Activated gamma-delta T cell (primary cell): ENCODE measurements at regions not wholly inside any gene's neighbourhood (a gene's known extent, or its start where the extent isn't known, plus 50 kb on each side); places are given as distances from the start of the nearest gene placed in this dataset.

Experiments
- DNase-seq: peaks from one replicate; lab custom pipeline; 2025; lab: John Stamatoyannopoulos, UW

DNA sequence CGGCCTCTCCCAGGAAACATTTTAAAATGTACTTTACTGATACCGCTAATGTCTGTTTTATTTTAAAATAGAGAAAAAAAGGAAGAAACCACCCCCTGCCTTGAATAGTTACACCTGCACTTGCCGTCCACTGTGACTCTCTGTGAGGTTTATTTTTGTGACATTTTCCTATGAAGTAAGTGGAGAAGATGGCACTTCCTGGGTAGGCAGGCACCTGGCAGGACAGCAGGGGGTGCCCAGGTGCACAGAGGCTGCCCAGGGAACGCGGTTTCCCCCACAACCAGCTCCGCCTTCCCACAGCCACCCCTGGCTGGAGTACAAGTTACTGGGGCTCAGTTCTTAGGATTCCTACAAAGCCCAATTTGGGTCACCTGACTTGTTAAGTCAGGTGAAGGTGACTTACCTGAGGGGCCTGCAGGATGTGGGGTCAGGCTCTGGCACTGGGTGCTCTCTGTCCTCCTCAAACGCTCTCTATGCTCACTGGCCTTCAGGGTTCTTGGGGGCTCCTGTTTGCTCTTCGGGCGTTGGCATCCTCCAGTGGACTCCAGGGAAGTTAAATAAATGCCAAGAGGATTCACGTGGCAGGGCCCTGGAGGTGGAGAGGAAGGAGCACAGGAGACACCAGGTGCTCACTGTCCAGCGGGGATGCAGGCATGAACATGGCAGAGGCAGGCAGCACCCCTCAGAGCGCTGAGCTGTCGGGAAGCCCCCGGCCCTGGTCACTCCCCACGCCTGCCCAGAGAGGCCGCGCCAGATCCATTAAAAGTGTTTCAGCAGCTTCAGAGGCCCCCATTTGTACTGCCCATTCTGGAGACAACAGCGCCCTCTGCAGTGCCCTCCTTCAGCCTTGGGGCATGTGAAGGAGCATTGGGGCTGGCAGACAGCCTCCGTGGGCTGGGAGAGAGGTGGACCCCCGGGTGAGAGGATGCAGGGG lies 1021.2 kb downstream of the TBC1D22A start:
- no peak for DNase-seq

DNA sequence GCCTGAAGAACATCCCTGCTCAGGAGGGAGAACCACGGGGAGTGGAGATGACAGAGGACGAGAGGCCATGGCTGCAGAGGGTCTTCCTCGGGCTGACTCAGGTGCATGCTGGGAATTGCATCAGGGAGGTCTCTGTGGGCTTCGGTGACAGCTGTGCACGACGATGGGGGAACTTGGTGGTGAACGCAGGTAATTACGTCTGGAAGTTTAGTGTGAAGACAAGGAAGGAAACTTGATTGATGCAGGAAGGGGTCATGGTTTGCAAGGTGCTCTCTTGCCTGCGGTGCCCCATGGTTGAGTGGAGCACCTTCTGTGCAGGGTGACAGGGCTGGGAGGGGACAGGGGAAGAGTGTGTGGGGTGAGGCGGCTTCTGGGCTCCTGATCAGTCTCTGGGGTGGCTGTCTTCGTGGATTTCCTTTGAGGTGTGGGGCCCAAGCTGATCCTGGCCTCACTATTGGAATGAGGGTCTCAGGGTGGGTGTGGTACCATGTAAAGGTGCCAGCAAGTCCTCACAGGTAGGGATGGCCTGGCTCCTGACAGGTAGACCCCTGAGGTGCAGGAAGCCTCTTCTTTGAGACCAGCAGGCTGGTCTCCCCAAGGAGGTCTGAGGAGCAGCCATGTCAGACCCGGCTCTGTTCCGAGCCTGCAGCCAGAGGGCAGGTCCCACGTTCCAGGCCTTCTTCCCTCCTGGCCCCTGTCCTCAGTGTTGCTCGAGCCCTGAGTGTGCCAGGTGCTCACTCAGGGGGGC lies 1020.1 kb downstream of the TBC1D22A start:
- no peak for DNase-seq

DNA sequence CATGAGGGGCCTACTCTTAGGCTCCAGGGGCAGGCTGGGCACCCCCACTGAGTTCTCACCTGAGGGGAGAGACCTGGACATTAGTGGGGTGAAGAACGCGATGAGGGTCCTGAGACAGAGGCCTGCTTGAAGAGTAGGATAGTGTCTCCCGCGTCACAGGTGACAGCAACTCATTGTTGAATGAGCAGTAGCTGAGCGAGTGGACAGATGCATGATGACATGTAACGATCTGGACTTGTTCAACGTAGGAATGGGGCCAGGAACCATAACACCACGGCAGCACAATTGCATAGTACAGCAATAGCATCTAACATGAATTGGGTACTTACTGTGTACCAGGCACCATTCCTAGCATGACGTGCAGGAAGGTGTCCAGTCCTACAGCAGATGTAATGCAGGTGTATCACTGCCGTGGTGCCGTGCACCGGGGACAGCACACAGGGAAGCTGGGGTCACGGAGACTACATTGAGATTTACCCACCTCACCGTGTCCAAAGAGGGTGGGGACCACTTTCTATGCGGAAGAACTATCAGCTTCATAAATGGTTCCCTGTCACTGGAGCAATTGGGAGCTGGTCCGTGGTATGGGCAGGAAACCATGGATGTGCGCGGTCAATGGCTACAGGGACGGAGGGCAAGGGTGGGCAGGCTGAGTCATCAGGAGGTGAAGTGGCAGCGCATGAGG lies 1019.1 kb downstream of the TBC1D22A start:
- DNase-seq: no peak

DNA sequence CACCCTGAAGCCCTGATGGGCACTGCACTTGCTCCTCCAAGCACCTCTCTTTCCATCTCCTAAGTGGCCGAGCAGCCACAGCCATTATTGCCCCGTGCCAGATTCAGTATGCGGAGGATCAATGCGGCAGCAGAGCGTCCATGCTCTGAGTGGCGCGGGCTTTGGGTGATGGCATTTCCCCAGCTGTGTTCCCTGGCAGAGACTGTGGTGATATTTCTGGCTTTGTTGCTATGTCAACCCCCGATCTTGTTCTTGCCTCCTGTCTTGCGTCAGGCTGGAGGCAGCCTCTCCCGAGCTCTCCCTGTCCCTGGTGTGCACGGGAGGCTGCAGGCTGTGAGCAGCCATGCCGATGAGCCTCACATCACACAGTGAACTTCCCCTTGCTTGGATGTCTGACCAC lies 1018.6 kb downstream of the TBC1D22A start:
- no peak for DNase-seq

DNA sequence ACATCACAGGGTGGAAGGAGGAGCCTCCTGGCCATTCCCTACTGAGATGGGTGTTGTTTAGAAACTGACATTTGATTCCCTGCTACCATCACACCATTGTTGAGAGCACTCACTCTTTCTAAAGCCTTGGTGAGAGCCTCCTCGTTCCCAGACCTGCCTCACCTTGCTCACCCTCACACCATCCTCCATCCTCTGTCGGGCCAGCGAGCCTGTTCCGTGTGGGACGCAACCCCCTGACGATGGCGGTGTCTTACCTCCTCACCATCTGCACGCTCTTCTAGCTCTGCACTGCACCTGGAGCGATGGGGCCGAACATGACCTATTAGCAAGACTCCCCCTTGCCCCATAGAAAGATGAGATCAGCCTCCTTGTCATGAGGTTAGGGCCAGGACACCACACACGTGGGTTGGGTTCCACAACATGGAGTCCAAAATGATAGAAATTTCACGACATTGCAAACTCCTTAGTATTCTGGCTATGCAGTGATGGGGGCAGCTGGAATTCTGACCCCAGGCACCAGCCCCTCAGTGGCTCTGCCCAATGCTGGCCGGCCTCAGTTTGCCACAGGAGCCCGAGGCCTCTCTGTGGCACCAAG lies 1017.9 kb downstream of the TBC1D22A start:
- DNase-seq: no peak

DNA sequence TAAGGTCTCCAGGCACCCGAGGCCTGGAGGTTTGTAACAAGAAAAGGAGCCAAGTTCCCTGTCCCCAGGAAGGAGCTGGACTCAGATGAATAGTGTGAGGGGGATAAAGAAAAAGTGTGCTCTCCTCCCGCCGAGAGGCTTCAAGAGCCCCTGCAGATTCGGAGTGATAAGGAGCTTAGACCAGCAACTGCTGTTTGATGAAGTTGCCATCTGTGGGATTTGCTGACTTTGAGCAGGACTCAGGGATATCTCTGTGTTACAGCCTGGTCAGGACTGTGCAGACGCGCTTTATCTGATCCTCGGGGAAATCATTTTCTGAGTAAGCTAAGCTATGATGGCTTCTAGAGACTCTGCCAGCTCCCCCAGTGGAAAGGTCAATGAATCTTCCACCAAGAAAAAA lies 1017.0 kb downstream of the TBC1D22A start:
- DNase-seq: no peak

DNA sequence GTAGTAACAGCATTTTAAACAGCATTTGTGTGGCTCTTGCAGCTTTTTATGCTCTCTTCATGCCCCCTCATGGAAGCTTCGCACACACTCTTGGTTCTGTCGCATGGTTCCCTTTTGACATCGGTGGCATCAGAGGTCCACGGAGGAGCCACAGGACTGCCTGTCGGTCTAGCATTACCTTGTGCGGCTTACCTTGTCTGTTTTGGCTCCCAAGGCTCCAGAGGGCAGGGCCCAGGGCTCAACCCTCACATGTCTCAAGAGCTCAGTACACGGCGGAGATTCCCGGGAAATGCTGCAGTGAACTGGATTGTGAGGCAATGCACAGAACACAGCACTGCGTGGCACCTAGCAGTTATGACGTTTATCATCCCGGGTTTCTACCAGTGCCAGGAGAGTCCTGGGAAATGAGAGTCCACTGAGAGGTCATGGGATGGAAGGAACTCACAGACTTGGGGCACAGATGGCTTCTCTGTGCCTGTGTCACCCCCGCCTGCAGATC lies 1015.8 kb downstream of the TBC1D22A start:
- no peak for DNase-seq

DNA sequence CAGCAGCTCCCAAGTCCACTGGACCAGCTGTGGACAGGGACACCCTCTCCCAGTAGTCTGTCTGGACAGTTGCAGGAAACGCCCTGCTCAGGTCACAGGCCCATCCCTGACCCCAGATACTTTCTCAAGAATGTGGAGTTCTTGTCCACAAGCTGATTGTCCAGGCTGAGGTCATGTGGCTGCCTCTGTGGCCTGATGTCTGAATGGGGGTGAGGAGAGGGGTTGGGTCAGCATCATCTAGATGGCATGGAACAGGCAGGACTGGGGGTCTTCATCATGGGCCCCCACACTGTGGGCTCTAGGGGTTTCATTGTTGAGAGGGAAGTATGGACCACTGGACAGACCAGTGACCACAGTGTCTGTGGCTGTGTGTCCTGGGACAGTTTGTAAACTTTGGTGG lies 1015.0 kb downstream of the TBC1D22A start:
- DNase-seq: no peak

DNA sequence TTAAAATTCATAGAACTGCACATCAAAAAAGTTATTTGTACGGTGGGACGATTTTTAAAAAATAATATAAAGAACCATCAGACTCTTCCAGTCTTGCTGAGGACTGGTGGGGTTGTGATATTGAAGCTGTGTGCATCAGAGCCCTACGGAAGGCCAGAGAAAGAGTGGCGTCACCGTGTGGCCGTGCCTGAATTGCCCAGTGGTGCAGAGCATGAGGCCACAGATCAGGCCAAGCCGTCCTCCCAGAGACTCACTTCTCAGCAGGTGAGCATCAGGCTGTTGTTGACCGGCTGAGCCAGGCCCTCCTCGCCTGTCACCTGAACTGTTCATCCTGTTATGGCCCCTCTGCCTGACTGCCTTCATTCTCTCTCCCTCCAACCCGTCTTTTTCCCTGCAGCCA lies 1013.9 kb downstream of the TBC1D22A start:
- no peak for DNase-seq

DNA sequence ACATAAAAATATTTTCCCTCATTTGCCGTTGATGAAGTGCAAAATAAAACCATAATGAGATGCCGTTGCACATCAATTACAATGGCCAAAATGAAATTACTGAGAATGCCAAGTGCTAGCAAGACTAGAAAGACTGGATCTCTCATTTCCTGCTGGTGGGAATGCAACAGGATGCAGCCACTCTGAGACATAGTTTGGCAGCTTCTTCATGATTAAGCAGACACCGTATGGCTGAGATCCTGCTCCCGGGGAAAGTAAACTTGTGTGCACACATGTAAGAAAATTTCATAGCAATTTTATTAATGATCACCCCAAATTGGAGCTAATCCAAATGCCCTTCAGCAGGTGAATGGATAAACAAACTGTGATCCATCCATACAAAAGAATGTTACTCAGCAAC lies 1013.2 kb downstream of the TBC1D22A start:
- DNase-seq: no peak

DNA sequence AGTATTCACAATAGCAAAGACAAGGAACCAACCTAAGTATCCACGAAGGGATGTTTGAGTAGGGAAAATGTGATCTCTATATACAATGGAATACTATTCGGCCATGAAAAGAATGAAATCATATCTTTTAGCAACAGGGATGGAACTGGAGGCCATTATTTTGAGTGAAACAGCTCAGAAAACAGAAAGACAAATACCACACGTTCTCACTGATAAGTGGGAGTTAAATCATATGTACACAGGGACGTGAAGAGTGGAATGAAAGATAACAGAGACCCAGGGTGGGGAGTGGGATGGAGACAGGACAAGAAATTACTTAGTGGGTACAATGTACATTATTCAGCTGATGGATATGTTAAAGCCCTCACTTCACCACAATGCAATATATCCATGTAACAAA lies 1012.7 kb downstream of the TBC1D22A start:
- DNase-seq: no peak

DNA sequence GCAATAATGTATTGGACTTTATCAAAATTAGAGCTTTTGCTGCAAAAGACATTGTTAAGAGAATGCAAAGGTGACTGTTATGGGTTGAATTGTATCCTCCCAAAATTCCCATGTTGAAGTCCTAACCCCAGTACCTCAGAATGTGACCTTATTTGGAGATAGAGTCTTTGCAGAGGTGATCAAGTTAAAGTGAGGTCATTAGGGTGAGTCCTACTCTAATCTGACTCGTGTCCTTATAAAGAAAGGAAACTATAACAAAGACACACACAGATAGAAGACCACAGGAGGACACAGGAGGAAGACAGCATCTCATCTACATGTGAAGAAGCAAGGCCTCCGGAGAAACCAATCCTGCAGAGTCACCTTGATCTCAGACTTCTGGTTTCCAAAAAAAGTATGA lies 1011.2 kb downstream of the TBC1D22A start:
- no peak for DNase-seq

DNA sequence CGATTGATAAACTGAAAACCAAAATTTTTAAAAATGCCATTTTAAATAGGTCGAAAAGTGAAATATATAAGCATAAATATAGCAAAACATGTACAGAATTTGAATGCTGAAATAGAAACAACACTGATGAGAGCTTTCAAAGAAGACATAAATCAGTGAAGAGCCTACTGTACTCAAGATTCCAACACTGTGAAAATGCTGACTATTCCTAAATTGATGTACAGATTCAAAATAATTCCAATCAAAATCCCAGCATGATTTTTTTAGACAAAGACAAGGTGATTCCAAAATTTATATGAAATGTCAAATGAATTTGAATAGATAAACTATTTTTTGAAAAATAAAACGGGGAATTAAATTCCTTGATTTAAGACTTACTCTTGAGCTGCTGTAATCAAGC lies 1010.4 kb downstream of the TBC1D22A start:
- no peak for DNase-seq

DNA sequence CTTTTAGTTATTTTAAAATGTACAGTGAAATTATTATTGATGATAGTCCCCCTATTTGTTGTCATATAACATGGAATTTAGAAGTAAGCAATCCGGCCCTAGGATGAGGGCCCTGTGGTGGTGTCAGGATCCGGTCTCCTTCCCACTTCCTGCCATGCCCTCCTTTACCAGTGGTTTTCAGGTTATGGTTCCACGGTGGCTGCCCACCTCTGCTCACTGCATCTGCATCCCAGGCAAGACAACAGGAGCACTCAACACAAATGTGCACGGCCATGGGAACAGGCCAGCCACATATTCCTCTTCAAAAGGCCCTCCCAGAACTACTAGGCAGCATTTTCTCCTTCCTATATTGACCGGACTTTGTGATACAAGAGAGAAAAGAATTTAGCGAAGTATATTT lies 1007.2 kb downstream of the TBC1D22A start:
- no peak for DNase-seq

DNA sequence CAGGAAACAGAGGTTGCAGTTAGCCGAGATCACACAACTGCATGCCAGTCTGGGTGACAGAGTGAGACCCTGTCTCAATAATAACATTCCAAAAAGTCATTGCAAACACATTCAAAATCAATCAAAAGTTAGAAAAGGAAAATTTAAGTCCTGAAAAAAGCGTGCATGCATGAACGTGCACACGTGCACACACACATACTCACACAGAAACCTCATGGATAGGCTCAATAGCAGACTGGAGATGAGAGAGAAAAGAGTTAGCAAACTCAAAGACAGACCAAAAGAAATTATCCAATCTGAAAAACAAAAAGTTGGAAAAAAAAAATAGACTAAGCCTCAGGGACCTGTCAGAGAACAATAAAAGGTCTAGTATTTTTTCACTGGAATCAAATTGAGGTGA lies 1005.6 kb downstream of the TBC1D22A start:
- DNase-seq: no peak

DNA sequence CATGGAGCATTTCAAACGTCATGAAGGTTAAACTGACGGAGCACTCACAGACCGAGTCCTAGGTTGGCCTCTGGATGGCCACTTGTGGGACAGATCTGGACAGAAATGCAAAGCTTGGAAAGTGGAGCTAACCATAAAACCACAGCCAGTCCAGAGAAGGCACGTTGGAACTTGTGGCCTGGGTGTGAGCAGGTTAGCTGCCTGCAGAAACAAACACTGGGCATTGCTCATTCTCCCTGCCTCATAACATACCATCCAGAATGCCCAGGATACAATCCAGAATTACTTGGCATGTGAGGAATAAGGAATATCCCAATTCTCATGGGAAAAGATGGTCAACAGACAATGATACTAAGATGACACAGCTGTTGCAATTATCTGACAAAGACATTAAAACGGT lies 1005.0 kb downstream of the TBC1D22A start:
- DNase-seq: no peak

DNA sequence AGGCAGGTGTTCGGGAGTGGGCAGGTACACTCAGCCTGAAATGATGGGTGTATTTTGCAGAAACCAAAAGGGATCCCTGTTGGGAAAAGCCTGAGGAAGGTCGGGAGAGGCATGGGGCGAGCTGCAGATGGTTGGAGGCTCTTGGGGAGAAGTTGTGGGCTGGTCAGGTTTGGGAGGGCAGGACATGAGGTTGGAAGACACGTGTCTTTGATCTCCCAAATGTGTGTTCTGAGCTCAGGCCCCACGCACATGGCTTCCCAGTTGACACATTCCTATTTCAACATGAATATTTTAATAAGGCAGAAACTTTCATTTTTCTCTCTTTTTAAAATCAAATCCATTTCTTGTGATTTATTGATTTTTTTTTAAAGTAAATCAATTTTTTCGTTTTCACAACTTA lies 1003.3 kb downstream of the TBC1D22A start:
- no peak for DNase-seq

DNA sequence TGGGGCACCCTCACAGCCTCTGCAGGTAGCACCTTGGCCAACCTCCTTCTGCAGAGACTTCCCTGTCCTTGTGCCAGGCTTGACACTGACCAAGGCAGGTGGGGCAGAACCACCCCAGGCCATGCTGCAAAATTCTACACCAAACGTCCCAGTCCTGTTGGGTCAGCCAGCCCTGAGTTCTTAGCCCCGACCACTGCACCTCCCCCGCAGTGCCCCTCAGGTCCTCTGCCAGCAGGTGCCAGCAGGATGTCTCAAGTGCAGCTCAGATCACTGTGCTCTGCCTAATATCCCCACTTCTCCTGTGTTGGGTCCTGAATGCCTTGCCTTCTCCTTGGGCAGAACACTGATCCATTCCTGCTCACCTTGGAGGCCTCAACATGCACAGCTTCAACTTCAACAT lies 999.7 kb downstream of the TBC1D22A start:
- no peak for DNase-seq

DNA sequence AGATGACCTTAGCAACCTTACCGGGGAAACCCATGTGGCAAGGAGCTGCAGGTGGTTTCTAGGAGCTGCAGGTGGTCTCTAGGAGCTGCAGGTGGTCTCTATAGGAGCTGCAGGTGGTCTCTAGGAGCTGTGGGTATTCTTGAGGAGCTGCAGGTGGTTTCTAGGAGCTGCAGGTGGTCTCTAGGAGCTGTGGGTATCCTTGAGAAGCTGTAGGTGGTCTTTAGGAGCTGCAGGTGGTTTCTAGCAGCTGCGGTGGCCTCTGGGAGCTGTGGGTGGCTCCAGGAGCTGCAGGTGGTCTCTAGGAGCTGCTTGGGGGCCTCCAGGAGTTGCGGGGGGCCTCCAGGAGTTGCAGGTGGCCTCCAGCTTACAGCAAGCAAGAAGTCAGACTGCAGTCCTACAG lies 997.5 kb downstream of the TBC1D22A start:
- DNase-seq: no peak

DNA sequence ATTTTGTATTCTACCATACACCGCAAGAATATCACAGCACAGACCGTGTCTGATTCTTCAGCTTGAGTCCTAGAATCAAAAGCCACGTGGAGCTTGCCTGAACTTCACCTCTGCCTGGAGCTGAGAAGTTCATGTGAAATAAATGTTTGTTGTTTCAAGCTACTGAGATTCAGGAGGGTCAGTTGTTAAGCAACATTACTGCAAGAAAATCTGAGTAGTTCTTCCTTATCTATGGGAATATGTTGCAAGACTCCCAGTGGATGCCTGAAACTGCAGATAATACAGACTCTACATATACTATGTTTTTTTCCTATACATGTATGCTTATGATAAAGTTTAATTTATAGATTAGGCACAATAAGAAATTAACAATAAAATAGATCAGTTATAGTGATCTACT lies 995.3 kb downstream of the TBC1D22A start:
- no peak for DNase-seq

DNA sequence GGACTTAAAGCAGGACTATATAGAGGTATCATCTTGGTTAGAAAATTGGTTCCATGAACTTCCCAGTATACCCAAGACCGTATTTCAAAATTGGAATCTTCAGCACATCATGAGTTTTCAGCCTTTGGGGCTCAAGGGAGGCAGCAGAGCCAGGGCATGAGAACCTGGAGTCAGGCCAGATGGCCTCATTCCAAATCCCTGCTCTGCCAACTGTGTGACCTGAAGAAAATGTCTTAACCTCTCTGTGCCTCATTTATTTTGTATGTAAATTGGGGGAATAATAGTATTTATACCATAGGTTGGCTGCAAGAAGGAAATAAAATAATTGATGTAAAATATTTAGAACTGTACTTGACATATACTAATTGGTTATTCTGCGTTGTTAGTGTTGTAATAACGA lies 987.6 kb downstream of the TBC1D22A start:
- DNase-seq: no peak

DNA sequence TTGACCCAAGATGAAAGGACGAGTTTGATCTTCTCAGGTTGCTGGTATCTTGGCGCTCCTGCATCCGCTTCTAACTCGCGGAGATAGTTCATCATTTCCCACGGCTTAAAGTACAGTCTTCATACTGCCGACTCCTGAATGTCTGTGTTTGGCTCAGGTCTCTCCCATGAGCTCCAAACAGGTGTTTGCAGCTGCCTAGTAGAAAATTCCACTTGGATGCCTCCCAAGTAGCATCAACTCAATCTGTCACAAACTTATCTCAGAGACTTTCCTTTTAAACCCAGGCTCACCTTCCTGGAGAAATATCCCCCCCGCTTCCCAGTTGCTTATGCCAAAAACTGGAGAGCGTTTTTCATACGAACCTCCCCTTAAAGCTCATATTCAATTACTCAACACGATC lies 986.5 kb downstream of the TBC1D22A start:
- DNase-seq: no peak
